Endodermal cell (in vitro differentiated cells): ENCODE measurements at regions not wholly inside any gene's neighbourhood (a gene's known extent, or its start where the extent isn't known, plus 50 kb on each side); places are given as distances from the start of the nearest gene placed in this dataset.

Experiments
- DNase-seq: peaks from one replicate; pipeline ENCODE4 v3.0.0-alpha.2; 2017
- H3K27ac ChIP-seq: 2 replicates; pipeline ENCODE4 v1.5.1; 2013; ENCODE audit warnings: mild to moderate bottlenecking, low read depth, low read length, moderate library complexity
- H3K27me3 ChIP-seq: 2 replicates; pipeline ENCODE4 v1.6.1; 2013; ENCODE audit warnings: mild to moderate bottlenecking, low read length, moderate library complexity; ENCODE audit not compliant: insufficient read depth, control insufficient read depth, poor library complexity, severe bottlenecking
- H3K36me3 ChIP-seq: 2 replicates; pipeline ENCODE4 v1.7.0; 2013; ENCODE audit warnings: mild to moderate bottlenecking, low read length, moderate library complexity; ENCODE audit not compliant: control insufficient read depth, insufficient read depth
- H3K4me1 ChIP-seq: one replicate; pipeline ENCODE4 v1.7.0; 2013; ENCODE audit warnings: low read length; ENCODE audit not compliant: control insufficient read depth, insufficient read depth
- H3K4me3 ChIP-seq: 2 replicates; pipeline ENCODE4 v1.5.1; 2013; ENCODE audit warnings: mild to moderate bottlenecking, low read length, moderate library complexity
- H3K9ac ChIP-seq: 2 replicates; pipeline ENCODE4 v1.6.1; 2013; ENCODE audit warnings: mild to moderate bottlenecking, low read length, moderate library complexity; ENCODE audit not compliant: poor library complexity, severe bottlenecking; ENCODE audit errors: extremely low read depth
- H3K9me3 ChIP-seq: 2 replicates; pipeline ENCODE4 v1.6.1; 2013; ENCODE audit warnings: mild to moderate bottlenecking, low read length, moderate library complexity; ENCODE audit not compliant: control insufficient read depth
- H3K27ac Mint-ChIP-seq: 2 replicates; pipeline ENCODE4 v1.8.0; 2020; ENCODE audit warnings: mixed read lengths
- H3K27me3 Mint-ChIP-seq: 2 replicates; pipeline ENCODE4 v1.8.0; 2021; ENCODE audit warnings: mild to moderate bottlenecking, mixed read lengths; ENCODE audit not compliant: insufficient read depth
- H3K36me3 Mint-ChIP-seq: 2 replicates; pipeline ENCODE4 v1.8.0; 2020; ENCODE audit warnings: low read depth, mixed read lengths
- H3K4me1 Mint-ChIP-seq: 2 replicates; pipeline ENCODE4 v1.8.0; 2020; ENCODE audit warnings: mixed read lengths
- H3K4me3 Mint-ChIP-seq: 2 replicates; pipeline ENCODE4 v1.8.0; 2020; ENCODE audit warnings: mild to moderate bottlenecking, moderate library complexity, mixed read lengths
- H3K9me3 Mint-ChIP-seq: 2 replicates; pipeline ENCODE4 v1.8.0; 2020; ENCODE audit warnings: mild to moderate bottlenecking, mixed read lengths
- WGBS, 2 experiments: methylation state at CpG; one replicate each; pipeline versions ENCODE4 v1.1.5 to v1.1.7; 2013; ENCODE audit warnings: missing lambda C conversion rate in 2 of 2, mixed read lengths in 1 of 2; ENCODE audit not compliant: insufficient coverage in 1 of 2, insufficient read length in 1 of 2; 5-methylcytosine and 5-hydroxymethylcytosine counted together
- TF ChIP-seq, protein P1 (sequence below): fragments of 200-600 bp; sonication (generic); conservative IDR thresholded peaks from 2 replicates; pipeline ENCODE4 v1.5.0; 2021; ENCODE audit warnings: antibody characterized with exemption, mild to moderate bottlenecking

GRCh38 chr2:16485251-16485650 is 180.4 kb downstream of the CYRIA start:
- WGBS, 2 experiments, result 99% methylated on average over 2 of the region's 2 CpGs; no CpG with 5 or more reads in 1 of the 2 experiments
- H3K4me3 ChIP-seq, result no peak overlapping the region
- Mint-ChIP-seq H3K36me3 (no peaks in the 10 kb centered on the region), H3K4me1 (no peaks in the 10 kb centered on the region), H3K27me3 (peaks cover 5% of the 10 kb centered on the region), H3K9me3 (no peaks in the 10 kb centered on the region), H3K4me3 (no peak overlapping the region), H3K27ac (no peak overlapping the region)
- TF ChIP-seq, protein P1, sequence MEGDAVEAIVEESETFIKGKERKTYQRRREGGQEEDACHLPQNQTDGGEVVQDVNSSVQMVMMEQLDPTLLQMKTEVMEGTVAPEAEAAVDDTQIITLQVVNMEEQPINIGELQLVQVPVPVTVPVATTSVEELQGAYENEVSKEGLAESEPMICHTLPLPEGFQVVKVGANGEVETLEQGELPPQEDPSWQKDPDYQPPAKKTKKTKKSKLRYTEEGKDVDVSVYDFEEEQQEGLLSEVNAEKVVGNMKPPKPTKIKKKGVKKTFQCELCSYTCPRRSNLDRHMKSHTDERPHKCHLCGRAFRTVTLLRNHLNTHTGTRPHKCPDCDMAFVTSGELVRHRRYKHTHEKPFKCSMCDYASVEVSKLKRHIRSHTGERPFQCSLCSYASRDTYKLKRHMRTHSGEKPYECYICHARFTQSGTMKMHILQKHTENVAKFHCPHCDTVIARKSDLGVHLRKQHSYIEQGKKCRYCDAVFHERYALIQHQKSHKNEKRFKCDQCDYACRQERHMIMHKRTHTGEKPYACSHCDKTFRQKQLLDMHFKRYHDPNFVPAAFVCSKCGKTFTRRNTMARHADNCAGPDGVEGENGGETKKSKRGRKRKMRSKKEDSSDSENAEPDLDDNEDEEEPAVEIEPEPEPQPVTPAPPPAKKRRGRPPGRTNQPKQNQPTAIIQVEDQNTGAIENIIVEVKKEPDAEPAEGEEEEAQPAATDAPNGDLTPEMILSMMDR, result no peak
- no peaks in the 10 kb centered on the region for H3K36me3 ChIP-seq
- H3K9me3 ChIP-seq, result no peaks in the 10 kb centered on the region
- H3K9ac ChIP-seq, result no peak overlapping the region
- no peak for DNase-seq
- no peaks in the 10 kb centered on the region for H3K27me3 ChIP-seq
- H3K4me1 ChIP-seq, result no peaks in the 10 kb centered on the region
- H3K27ac ChIP-seq, result no peak overlapping the region

GRCh38 chr2:16482460-16482859 is 183.2 kb downstream of the CYRIA start:
- H3K9ac ChIP-seq, result no peak overlapping the region
- no peaks in the 10 kb centered on the region for H3K9me3 Mint-ChIP-seq
- no peak overlapping the region for H3K27ac ChIP-seq
- no peaks in the 10 kb centered on the region for H3K4me1 ChIP-seq
- H3K36me3 Mint-ChIP-seq, result no peaks in the 10 kb centered on the region
- peaks cover 14% of the 10 kb centered on the region for H3K27me3 Mint-ChIP-seq
- H3K4me1 Mint-ChIP-seq, result no peaks in the 10 kb centered on the region
- no peak overlapping the region for H3K27ac Mint-ChIP-seq
- H3K27me3 ChIP-seq, result no peaks in the 10 kb centered on the region
- no peak overlapping the region for H3K4me3 Mint-ChIP-seq
- H3K4me3 ChIP-seq, result no peak overlapping the region
- H3K36me3 ChIP-seq, result no peaks in the 10 kb centered on the region
- no peak for DNase-seq
- H3K9me3 ChIP-seq, result no peaks in the 10 kb centered on the region
- WGBS, 2 experiments, result 89 to 95% methylated on average over 3 to 5 of the region's 5 CpGs
- TF ChIP-seq, protein P1, result no peak

GRCh38 chr2:16481351-16481750 is 184.3 kb downstream of the CYRIA start:
- H3K27ac Mint-ChIP-seq, result no peak overlapping the region
- H3K36me3 Mint-ChIP-seq, result no peaks in the 10 kb centered on the region
- DNase-seq, result no peak
- H3K36me3 ChIP-seq, result no peaks in the 10 kb centered on the region
- 90 to 100% methylated on average over 1 of the region's 1 CpG for WGBS, 2 experiments
- no peaks in the 10 kb centered on the region for H3K4me1 ChIP-seq
- H3K27me3 ChIP-seq, result no peaks in the 10 kb centered on the region
- no peak overlapping the region for H3K4me3 ChIP-seq
- TF ChIP-seq, protein P1, result no peak
- H3K4me1 Mint-ChIP-seq, result no peaks in the 10 kb centered on the region
- H3K27ac ChIP-seq, result no peak overlapping the region
- no peak overlapping the region for H3K9ac ChIP-seq
- H3K4me3 Mint-ChIP-seq, result no peak overlapping the region
- peaks cover 14% of the 10 kb centered on the region for H3K27me3 Mint-ChIP-seq
- no peaks in the 10 kb centered on the region for H3K9me3 ChIP-seq
- no peaks in the 10 kb centered on the region for H3K9me3 Mint-ChIP-seq
